T-helper 1 cell treated with Interleukin-12 subunit alpha and Interleukin-12 subunit beta and Interleukin-4 antibody, amounts not matched to agents 30 ng/mL and 1 ng/mL, for 36 hours (primary cell): ENCODE measurements at regions not wholly inside any gene's neighbourhood (a gene's known extent, or its start where the extent isn't known, plus 50 kb on each side); places are given as distances from the start of the nearest gene placed in this dataset.

Experiments
- intact Hi-C: fragments of 100-400 bp; cut with micrococcal nuclease; formaldehyde crosslinking; loops from one replicate; pipeline ENCODE4 v1.15.1; 2024

DNA sequence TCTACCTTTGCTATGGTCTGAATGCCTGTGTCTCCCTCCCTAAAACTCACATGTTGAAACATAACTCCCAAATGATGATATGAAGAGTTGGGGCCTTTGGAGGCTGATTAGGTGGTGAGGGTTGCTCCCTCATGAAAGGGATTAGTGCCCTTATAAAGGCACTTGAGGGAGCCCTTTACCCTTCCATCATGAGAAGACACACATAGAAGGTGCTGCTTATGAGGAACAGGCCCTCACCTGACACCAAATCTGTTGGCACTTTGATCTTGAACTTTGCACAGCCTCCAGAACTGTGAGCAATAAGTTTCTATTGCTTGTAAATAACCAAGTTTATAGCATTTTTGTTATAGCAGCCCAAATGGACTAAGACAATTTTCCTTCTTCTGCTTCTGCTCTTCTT lies 76.2 kb upstream of the ADAMTS9 start:
- intact Hi-C loops: no loop called here

DNA sequence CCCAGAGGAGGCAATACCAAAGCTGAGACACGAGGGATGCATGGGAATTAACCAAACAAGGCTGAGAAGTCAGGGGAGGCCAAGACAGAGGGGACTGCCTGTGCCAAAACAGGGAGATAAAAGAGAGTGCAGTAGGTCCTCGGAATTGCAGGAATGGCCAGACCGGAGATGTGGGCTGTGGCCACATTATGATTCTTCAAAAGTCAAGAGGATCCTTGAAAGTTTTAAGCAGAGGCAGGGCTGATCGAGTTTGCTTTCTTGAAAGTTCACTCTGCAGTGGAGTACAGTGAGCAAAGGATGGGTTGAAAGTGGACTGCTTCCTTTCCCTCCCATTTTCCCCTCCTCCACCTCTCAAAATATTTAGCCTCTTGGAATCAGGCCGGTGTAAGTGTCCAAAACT lies 73.9 kb upstream of the ADAMTS9 start:
- intact Hi-C loops: no loop called here

DNA sequence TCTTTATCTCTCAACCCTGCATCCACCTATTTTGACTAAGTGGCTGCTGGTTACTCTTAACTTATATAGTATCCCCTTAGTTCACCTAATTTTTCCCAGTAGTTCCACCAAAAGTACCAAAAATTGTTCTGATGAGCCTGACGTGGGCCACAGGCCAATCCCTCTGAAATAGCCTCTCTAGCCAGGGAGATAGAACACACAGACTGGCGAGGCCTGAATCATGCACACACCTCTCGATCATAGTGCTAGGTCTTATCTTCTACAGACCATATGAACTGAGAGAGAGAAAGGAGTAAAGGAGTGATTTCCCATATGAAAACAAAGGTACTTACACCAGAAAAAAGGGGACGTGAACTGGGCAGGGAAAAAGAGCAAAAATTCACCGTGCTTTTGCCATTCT lies 72.5 kb upstream of the ADAMTS9 start:
- intact Hi-C loops: no loop called here

DNA sequence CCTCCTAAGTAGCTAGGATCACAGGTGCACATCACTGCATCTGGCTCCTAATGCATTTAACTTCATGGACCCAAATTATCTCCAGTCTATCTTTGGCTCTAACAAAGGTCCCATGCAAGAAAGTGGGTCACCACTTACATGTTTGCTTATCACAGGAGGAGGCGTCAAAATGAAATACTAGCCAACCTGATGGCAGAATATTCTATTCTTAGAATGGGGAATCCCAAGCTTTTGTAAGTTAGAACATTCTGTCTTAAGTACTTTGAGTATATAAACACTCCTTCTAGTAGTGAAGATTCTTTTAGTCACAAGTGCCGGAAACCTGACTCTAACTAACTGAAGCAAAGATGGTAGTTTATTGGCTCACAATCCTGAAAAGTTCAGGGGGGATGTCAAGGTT lies 72.0 kb upstream of the ADAMTS9 start:
- intact Hi-C loops: no loop called here

- intact Hi-C loops: no loop called here
These were observed 68.7 kb upstream of the ADAMTS9 start for GRCh38 chr3:64756398-64756986.

GRCh38 chr3:64748244-64748904 lies 60.6 kb upstream of the ADAMTS9 start:
- intact Hi-C loops: no loop called here

- intact Hi-C loops: no loop called here
These were observed 59.9 kb upstream of the ADAMTS9 start for GRCh38 chr3:64747679-64748078.

GRCh38 chr3:64743887-64744243 lies 56.1 kb upstream of the ADAMTS9 start:
- intact Hi-C loops: no loop called here

DNA sequence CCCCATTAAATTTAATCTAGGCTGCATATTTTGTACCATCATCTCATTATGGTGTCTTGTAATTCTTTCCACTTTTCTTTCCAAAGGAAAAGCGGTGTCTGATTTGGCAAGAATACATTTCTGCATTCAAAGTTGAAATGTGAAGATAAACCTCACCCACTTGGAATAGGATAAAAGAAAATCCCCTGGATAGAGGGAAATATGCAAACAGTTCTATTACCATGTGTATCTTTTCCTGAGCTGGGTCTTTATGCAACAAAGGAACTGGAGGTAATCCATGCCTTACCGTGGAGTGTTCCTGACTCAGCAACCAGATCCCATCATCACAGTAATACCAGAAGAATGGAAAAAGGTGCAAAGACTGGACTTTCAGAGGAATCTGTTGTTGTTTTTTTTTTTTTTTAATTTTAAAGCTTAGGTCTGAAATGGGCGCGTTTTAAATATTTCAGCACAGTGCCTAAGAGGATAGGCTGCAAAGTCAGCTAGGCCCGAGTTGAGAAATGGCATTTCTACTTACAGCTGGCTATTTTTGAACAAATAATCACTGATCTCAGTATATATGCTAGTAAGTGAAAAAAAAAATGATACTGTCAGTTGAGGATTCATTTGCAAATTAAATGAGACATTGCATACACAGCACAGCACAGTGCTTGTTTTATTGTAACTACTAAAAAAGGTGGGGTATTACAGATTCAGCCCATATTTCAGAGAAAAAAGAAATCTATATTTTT lies 55.5 kb upstream of the ADAMTS9 start:
- intact Hi-C loops: no loop called here

GRCh38 chr3:64741341-64741740 lies 53.5 kb upstream of the ADAMTS9 start:
- intact Hi-C loops: no loop called here

DNA sequence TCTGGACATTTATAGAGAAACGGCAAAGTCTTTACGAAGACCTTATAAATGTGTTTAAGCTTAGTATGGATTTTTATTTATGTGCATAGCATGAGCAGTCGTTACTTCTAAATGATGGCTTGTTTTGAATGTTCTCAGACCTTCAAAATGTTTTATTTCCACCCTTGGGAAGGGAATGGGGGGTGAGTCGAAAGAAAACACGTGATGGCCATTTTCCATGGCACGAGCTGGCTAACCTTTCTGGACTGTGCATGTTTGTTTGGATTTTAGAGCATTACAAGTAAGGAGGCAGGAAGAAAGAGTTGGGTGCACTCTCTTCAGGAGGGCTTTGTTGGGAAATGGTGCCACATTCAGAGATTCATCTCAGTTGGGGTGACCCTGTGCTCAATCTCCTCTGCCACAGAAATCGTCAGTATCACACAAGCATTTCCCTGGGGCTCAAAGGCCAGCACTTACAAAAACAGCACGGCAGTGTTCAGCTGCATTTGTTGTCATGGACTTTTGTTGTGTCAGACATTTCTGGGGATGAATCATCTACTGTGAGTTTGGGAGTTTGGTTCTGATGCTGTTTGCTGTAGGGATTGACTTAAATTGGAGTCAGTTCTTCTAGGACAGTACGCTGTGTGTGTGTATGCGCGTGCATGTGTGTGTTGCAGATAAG lies 52.3 kb upstream of the ADAMTS9 start:
- intact Hi-C loops: no loop called here
